ENCODE measurements at regions not wholly inside any gene's neighbourhood (a gene's known extent, or its start where the extent isn't known, plus 50 kb on each side); places are given as distances from the start of the nearest gene placed in this dataset.

DNA sequence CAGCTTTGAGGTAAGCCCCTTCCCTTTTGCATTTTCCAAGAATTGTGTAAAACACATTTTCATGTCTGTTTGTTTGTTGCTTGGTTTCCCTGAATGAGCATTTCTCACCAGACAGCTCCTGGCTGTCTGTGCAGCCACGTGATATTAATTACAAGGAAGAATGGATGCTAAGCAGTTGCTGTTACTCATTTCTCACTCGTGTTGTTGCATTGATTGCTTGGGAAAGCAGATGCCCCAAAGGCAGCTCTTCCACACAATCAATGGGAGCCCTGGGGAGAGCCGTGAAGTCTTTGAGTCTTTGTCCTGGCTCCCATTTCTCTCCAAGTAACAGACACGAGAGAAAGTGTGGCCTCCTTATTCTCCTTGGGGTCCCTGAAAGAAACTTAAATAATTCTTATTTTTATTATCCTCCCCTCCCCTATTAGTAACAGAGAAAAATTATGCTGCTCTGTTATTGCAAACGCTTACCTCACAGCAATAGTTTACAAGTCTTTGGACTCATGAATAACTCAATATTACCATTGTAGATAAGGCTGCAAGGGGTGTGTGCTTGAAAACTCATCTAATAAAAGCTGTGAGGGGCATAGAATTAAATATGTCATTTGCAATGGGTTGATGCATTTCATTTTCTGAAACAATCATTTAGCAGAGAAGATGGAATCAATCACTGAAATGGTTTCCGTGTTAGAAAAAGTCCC lies 127.7 kb upstream of the CAMK1G start:
- DNase-seq (ENCODE audit: low read depth in 2 of 2): no peak

DNA sequence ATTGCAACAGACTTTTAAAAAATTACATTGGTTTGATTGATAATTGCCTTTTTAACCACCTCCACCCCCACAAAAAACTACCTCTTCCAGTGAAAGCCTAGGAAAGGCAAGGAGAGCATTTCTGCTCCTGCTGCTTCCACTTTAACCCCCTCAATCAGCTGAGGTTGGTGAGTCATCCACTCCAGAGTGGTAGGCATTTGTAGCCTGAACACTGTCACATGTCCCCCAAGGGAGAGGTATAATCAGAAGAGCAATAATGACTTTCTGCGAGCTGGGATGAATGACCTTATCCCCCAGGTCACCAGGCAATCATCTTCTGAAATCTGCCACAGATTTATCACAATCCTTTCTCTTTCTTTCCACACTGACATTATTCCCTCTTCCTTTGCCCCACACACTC lies 126.6 kb upstream of the CAMK1G start:
- DNase-seq (ENCODE audit: low read depth in 2 of 2): no peak

DNA sequence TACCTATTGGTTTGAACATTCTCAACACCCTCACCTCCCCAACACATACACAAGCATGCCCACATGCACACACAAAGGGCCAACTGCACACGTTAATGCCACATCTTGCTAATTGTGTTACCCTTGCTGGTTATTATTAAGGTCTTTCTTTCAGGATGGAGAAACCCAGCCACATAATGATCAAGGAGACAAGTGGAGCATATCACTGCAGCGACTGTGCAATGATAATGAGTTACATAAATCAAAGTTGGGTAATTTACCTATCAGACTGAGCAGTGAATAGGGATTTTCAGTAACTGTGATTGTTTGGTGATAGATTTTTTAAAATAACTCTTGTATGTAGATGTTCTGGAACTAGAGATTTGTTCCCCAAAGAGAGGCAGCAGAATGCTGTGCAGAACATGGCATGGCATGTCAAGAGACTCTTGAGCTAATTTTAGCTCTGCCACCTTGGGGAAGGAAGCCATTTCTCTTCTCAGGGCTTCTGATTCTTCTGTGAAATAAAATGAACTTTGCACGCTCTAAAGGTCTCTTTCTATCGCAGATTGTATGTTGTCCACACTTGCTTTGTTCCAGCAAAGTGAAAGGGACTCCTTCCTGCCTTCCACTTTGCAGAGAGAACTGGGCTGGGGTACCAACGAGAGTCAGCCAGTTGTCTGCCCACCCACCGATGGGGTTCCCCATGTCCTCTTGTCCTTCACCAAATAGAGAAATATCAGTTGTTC lies 126.0 kb upstream of the CAMK1G start:
- DNase-seq (ENCODE audit: low read depth in 2 of 2): no peak

DNA sequence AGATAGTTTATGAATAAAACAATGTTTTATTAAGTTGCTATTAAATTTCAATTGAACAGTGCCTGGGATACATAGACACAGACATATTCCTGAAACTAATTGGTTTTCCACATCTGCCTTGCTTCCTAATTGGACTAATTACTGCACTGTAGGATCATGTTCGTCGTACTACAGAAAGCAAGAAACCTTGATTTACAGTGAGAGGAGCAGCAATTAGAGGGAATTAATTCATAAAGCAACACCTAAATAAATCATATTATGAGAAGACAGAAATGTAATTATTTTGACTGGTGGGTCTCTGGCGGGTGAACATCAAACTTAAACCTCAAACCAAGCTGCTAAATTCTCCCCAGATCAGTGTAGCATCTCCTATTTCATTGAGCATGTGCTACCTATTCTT lies 124.6 kb upstream of the CAMK1G start:
- DNase-seq (ENCODE audit: low read depth in 2 of 2): no peak

DNA sequence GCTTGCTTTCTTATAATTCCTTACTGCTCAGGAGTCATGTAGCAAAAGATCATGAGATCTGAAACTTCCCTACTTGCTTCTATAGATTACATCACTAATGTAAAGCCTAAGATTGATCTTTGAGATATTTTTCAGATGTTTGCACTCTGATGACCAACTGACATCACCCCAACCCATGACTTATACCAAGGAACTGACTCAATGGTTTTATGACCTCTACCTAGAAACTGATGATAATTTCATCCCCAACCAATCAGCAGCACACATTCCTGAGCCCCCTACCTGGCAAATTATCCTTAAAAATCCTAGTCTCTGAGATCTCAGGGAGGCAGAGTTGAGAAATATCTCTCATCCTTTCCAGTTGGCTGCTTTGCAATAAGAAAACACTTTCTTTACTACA lies 122.3 kb upstream of the CAMK1G start:
- DNase-seq (ENCODE audit: low read depth in 2 of 2): no peak

DNA sequence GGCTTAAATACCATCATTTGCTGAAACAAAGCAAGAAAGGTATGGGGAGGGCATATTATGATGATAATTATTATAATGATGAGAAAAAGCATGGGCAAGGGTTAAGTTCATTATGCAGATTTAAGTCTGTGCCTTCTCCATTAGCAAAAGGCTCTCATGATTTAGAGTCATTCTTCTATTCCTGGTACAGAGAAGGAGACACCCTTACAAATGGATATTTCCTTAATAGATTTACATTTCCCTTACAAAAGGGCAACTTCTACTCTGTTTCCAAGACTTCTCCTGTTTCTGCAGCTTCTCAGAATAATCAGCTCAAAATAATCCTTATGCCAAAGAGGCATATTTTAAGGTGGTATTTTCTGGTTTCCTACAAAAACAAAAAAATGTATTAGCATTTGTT lies 121.1 kb upstream of the CAMK1G start:
- no peak for DNase-seq (ENCODE audit: low read depth in 2 of 2)

DNA sequence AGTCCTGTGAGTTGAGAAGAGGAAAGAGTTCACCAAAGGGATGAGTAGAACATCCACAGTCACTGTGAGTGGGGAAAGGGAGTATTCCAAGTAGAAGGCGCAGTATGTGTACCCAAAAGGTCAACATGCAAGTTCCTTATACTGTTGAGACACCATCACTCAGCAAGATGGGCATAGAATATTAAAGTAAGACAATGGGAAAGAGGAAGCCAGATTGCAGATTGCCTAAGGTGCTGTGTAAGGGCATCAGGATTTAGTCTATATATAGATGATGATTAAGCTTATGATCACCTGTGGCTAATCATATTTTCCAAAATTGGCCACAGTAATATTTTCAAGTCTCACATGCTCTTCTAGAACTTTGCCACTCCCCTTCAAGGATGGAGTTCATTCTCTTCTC lies 120.1 kb upstream of the CAMK1G start:
- DNase-seq (ENCODE audit: low read depth in 2 of 2): no peak

DNA sequence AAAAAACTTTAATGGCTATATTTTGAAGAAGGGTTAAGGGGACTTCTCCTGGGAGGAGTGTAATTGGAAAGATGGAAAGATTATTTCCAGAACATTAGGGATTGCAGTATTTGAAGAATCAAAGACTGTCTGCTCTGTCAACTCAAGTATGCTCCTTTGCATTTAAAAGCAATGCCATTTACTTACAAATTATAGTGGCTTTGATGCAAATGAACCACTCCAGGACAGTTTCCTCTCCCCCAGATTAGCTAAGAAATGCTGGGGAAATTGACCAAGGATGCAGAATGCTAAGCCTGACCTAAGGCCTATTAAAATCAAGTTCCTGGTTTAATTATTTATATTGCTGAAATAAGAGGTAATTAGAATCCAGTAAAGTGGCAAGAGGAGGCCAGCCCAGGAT lies 110.5 kb upstream of the CAMK1G start:
- DNase-seq (ENCODE audit: low read depth in 2 of 2): no peak

DNA sequence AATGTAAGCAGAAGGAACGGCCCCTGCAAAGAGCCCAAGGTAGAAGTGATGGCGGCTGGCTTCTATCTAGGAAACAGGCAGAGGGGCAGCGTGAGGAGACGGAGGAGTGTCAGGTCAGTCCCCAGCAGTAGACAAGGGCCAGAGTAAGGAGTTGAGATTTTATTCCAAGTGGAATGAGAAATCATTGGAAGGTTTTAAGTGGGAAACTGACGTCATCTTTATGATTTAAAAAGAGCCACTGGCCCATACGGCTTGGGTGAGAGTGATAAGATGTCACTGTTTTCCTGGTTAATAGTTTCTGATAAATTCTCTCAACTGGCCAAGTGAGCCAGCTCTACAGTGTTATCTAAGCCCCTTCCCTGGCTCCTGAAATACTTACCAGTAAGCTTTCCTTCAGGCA lies 103.2 kb upstream of the CAMK1G start:
- no peak for DNase-seq (ENCODE audit: low read depth in 2 of 2)

DNA sequence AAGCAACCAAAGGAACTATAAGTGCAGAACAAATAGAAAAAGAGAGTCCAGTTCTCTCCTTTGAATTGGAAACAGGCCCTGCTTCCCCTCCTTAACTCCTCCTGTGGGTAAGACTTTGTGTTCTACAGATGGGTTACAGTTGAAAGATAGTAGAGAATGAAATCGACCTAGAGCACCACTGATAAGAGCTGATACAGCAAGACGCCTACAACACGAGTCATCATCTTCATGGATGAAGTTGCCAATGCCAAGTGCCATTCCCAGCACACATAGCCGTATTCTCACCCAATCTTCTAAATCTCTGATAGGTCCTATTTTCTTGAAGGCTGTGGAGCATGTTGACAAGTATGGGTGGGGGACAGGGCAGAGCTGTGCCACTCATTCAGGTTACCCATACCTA lies 99.8 kb upstream of the CAMK1G start:
- no peak for DNase-seq (ENCODE audit: low read depth in 2 of 2)

DNA sequence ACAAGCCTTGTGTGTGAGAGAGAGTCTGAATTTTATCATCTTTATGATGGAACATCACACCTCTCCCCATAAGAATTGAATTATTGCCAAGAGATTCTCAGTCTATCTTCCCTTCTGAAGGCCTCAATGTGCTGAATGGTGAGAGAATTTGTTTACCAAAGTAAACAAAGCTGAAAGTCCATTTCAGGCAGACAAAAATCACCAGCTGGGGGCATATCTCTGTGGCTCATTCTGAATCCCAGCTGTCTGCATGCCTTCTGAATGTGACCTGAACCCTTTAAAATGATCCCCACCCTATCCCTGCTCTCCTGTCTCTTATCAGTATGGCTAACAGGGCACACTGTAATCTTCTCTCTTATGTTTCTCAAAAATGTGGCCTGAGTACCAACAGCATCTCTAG lies 99.1 kb upstream of the CAMK1G start:
- DNase-seq (ENCODE audit: low read depth in 2 of 2): no peak

DNA sequence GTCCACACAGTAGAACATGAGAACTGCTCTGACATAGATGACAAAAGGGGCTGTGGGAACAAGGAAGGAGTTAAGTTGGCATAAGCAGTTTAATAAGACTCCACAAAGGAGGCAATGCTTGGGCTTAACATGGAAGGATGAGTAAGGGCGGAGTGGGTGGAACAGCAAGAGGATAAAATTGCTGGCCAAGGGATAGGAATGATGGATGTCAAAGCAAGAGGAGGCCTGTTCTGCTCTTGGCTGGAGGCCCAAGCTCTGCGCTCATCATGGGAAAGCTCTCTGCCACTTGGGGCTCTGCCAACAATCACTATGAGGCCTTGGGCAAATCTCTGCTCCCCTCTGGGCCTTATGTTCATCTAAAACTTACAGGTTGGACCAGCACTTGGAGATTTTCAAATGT lies 98.3 kb upstream of the CAMK1G start:
- DNase-seq (ENCODE audit: low read depth in 2 of 2): no peak

DNA sequence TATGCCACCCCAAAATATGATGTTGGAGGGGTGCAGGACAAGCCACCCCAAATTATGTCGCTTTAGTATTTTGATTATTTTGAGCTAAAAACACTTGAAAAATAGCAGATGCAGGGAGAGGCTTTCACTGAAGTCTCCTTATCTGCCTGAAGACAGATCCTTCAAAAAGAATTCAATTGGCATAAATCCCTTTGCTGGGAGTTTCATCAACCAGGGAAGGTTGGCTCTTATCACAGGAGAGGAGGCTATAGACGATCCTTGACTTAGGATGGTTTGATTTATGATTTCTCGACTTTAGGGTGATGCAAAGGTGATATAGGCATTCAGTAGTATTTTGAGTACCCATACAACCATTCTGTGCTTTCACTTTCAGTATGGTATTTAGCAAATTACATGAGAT lies 97.8 kb upstream of the CAMK1G start:
- no peak for DNase-seq (ENCODE audit: low read depth in 2 of 2)

DNA sequence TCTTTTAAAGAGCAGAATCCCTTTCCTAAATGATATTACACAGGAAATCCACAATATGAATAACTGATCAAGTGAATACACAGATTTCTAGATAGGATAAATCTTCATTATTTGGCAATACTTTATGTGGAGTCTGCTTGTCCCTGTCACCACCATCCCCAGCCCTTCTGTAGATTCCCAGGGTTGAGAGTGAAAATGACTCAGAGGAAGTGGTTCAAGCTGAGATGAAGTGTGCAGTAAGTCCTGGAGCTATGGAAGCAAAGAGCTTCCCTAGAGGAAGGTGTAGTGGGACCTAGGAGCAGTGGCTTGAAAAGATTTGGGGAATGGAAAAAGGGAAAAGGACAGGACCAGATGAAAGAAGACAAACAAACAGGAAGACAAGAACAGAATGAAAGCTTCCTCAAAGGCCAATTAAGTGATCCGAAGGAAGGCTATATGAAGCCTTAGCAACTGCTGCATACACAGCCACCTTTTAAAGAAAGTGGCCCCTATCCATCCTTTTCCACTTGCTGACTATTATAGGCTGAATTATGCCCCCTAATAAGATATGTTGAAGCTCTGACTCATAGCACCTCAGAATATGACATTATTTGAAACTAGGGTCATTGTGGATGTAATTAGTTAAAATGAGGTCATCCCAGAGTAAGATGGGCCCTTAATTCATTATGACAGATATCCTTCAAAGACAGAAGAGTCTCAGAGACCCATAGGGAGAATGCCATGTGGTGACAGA lies 96.5 kb upstream of the CAMK1G start:
- DNase-seq (ENCODE audit: low read depth in 2 of 2): no peak

DNA sequence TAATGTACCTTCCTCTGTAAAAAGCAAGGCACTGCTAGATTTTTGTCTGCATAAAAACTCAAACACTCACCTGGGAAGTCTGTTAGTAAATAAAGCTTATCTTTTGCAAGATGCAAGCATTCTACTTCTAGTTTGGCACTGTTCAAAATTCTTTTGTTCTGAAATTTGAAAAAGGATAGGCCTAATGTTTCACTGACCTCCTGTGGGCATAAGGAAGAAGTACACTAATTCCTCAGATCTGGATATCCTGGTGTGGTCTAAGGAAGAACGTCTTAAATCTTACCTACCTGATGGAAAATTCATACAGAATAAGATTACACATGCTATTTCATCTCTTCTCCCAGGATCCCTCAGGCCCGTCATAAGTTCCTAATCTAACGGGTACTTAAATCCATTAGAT lies 93.5 kb upstream of the CAMK1G start:
- DNase-seq (ENCODE audit: low read depth in 2 of 2): no peak

DNA sequence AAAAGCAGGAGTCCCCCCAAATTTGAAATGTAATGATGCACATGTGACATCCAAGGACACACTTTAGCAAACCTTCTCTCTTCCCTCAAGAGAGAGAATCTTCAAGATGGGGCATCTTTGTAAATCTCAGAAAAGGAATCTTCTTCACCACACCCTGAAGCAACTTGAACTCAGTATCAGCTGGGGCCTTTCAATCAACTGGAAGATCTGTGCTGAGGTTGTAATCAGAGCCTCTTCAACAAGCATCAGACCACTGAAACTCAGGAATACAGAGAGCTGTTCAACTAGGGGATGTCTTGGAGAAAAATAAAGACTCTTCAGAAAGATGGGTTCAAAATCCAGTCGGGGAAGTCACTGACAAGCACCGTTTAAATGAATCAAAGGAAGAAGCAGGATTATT lies 92.5 kb upstream of the CAMK1G start:
- DNase-seq (ENCODE audit: low read depth in 2 of 2): no peak

DNA sequence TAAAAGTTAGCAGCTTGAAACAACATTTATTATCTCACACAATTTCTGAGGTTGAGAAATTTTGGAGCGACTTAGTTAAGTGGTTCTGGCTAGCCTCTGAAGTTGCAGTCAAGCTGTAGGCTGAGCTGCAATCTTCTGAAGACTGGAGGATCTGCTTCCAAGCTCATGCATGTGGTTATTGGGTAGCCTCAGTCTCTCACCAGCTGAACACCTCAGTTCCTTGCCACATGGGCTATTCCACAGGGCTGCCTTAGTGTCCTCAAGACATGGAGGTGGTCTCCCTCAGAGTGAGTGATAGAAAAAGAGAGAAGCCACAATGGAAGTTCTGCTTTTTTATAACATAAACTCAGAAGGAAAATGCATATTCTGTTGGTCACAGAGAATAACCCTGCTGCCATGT lies 92.0 kb upstream of the CAMK1G start:
- no peak for DNase-seq (ENCODE audit: low read depth in 2 of 2)

DNA sequence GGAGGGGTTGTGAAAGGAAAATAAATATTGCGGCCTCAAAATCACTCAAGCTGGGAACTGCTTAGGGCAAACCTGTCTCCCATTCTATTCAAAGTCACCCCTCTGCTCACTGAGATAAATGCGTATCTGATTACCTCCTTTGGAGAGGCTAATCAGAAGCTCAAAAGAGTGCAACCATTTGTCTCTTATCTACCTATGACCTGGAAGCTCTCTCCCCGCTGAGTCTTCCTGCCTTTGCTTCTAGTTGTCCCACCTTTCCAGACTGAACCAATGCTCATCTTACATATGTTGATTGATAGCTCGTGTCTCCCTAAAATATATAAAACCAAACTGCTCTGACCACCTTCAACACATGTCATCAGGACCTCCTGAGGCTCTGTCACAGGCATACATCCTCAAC lies 91.6 kb upstream of the CAMK1G start:
- no peak for DNase-seq (ENCODE audit: low read depth in 2 of 2)

DNA sequence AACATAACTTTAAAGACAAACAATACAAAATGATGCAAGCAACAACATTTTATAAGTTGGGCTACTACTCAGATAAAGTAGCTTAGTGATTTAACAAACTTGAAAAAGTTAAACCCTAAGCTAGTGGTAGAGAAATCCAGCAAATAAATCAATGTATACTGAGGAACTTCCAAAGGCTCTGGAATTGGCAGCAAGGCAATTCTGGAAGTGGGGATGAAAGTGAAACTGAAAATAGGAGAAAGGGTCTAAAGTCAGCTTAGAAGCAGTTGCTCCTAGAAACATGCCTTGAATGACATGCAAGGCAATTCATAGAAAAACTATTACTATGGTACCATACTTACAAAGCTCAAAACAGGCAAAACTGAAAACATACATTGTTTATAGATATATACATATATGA lies 90.0 kb upstream of the CAMK1G start:
- no peak for DNase-seq (ENCODE audit: low read depth in 2 of 2)

DNA sequence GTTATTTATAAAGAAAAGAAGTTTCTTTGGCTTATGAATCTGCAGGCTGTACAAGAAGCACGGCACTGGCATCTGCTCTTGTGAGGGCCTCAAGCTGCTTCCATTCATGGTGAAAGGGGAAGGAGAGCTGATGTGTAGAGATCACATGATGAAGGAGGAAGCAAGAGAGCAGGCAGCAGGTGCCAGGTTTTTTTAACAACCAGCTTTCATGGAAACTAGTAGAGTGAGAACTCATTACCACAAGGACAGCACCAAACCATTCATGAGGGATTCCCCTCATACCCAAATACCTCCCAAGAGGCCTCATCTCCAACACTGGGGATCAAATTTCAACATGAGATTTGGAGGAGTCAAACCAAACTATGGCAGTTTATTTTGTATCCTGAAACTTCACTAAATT lies 85.8 kb upstream of the CAMK1G start:
- DNase-seq (ENCODE audit: low read depth in 2 of 2): no peak

DNA sequence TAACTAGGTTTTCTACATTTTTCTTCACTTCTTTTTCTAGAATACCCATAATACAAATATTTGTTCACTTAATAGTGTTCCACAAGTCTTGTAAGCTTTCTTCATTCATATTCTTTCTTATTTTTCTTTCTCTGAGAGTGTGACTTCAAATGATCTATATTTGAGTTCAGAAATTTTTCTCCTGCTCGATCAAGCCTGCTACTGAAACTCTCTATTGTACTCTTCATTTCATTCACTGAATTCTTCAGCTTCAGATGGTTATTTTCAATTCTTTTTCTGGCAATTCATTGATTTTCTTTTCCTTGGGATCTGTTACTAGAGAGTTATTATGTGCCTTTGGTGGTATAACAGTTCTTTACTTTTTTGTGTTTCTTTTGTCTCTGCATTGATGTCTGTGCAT lies 82.5 kb upstream of the CAMK1G start:
- no peak for DNase-seq (ENCODE audit: low read depth in 2 of 2)

DNA sequence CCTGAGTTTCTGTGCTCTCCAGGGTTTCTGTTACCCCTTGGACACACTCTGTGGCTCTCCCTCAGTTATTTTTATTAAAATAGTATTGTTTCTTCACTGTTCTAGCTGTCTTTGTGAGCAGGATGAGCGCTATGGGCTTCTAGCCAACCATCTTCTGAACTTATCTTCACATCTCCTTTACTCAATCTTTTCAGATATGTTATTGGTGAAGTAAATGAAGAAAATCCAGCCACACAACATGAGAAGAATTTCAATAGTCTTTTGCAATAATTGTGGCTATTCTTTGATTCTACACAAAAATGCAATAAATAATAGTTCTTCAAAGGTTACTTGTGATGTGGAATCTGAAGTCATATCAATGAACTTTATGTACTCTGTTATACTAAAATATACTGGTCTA lies 80.3 kb upstream of the CAMK1G start:
- no peak for DNase-seq (ENCODE audit: low read depth in 2 of 2)

DNA sequence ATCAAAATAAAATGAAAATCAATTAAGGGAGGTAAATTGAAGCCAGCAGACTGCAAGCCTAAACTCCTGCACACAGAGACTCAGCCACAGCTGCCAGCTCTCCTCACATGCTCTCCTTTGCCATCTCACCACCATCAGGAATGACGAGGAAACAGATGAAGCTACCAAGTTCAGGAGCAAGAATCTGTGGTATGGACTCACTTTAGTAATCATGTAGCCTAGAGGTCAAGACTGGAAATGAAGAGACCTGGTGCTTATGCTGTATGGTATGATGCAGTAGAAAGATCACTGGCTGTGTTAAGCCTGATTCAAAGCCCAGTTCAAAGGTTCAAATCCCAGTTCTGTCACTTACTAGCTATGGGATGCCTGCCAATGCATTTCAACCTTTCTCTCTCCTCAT lies 78.9 kb upstream of the CAMK1G start:
- no peak for DNase-seq (ENCODE audit: low read depth in 2 of 2)
